SK-N-SH (cell line): ENCODE measurements at regions not wholly inside any gene's neighbourhood (a gene's known extent, or its start where the extent isn't known, plus 50 kb on each side); places are given as distances from the start of the nearest gene placed in this dataset.

Source experiments
- CHD2 ChIP-seq: fragments of 150-350 bp; IDR thresholded peaks from 2 replicates; pipeline ENCODE4 v1.6.1; 2018; ENCODE audit warnings: low read length; ENCODE audit not compliant: partially characterized antibody
- CTCF ChIP-seq: fragments of 200-600 bp; sonication (generic); IDR thresholded peaks from 2 replicates; pipeline ENCODE4 v1.6.1; 2017; ENCODE audit warnings: antibody characterized with exemption, mild to moderate bottlenecking, moderate library complexity
- EP300 ChIP-seq, 2 experiments: IDR thresholded peaks; 2 replicates each; pipeline versions ENCODE4 v1.4.0 to v1.6.1; 2012; ENCODE audit warnings: borderline replicate concordance in 1 of 2, low read depth in 1 of 2, low read length in 1 of 2
- NFIC ChIP-seq: IDR thresholded peaks from 2 replicates; pipeline ENCODE4 v1.4.0; 2012; ENCODE audit warnings: borderline replicate concordance
- NRF1 ChIP-seq: IDR thresholded peaks from 2 replicates; pipeline ENCODE4 v1.6.1; 2012; ENCODE audit warnings: low read depth, mild to moderate bottlenecking, low read length
- PBX3 ChIP-seq: IDR thresholded peaks from 2 replicates; pipeline ENCODE4; 2012
- RFX5 ChIP-seq: IDR thresholded peaks from 2 replicates; pipeline ENCODE4 v1.6.1; 2012; ENCODE audit warnings: mild to moderate bottlenecking, improper control_type of control experiment, low read length
- TAF1 ChIP-seq: IDR thresholded peaks from 2 replicates; pipeline ENCODE4 v1.6.1; 2012; ENCODE audit warnings: low read depth, mild to moderate bottlenecking, low read length, moderate library complexity, borderline replicate concordance
- YY1 ChIP-seq: IDR thresholded peaks from 2 replicates; pipeline ENCODE4 v1.4.0; 2012; ENCODE audit warnings: low read depth, mild to moderate bottlenecking

- TF ChIP-seq TAF1 = no peak
- TF ChIP-seq CTCF = no peak
- TF ChIP-seq NFIC = no peak
- TF ChIP-seq PBX3 = no peak
- no peak for TF ChIP-seq NRF1
- no peak for TF ChIP-seq YY1
- no peak for TF ChIP-seq CHD2
- TF ChIP-seq EP300 (IDR thresholded peaks at IDR 0.05; ENCODE audit: borderline replicate concordance in 1 of 2, low read depth in 1 of 2, low read length in 1 of 2) = no peak
- TF ChIP-seq RFX5 = no peak
Measured at GRCh38 chr12:18141048-18141982, 51.3 kb upstream of the RERGL start.
